Fibroblast of lung (primary cell): ENCODE measurements at regions not wholly inside any gene's neighbourhood (a gene's known extent, or its start where the extent isn't known, plus 50 kb on each side); places are given as distances from the start of the nearest gene placed in this dataset.

ENCODE experiments used
- EZH2 ChIP-seq: IDR thresholded peaks from 2 replicates; pipeline ENCODE4 v1.5.1; 2012; ENCODE audit warnings: low read length, control low read depth, mild to moderate bottlenecking; ENCODE audit errors: missing control alignments
- TF ChIP-seq, protein P1 (sequence below), 2 donors: IDR thresholded peaks in 1 of 2; conservative IDR thresholded peaks in 1 of 2; 1 replicate in 1 of 2; 2 replicates in 1 of 2; pipeline ENCODE4 v1.5.1; 2011 to 2012; ENCODE audit warnings: low read length in 2 of 2, control low read depth in 1 of 2, inconsistent platforms in 1 of 2, low read depth in 1 of 2, mild to moderate bottlenecking in 1 of 2

DNA sequence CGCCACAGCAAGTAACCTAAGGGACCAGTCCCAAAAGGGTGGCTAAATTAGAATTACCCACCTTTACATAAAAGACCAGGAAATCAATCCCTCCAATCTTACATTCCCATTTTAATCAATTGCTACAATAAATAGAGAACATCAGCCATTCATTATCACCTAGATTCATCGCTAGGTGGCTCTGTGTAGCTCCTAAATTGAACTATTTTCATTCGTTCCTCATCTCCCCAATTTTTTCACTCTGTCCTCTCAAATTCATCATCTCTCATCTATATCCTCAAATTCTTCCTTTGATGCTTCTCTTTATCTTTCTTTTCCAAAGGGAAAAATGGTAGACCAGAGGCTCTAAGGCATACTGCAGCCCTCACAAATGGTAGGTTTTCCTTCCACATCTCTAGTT, 108.2 kb upstream of the TNC start:
- TF ChIP-seq, protein P1, sequence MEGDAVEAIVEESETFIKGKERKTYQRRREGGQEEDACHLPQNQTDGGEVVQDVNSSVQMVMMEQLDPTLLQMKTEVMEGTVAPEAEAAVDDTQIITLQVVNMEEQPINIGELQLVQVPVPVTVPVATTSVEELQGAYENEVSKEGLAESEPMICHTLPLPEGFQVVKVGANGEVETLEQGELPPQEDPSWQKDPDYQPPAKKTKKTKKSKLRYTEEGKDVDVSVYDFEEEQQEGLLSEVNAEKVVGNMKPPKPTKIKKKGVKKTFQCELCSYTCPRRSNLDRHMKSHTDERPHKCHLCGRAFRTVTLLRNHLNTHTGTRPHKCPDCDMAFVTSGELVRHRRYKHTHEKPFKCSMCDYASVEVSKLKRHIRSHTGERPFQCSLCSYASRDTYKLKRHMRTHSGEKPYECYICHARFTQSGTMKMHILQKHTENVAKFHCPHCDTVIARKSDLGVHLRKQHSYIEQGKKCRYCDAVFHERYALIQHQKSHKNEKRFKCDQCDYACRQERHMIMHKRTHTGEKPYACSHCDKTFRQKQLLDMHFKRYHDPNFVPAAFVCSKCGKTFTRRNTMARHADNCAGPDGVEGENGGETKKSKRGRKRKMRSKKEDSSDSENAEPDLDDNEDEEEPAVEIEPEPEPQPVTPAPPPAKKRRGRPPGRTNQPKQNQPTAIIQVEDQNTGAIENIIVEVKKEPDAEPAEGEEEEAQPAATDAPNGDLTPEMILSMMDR (conservative IDR thresholded peaks at IDR 0.05 in 1 of 2, IDR thresholded peaks at IDR 0.05 in 1 of 2; ENCODE audit: low read depth in 1 of 2, low read length in 2 of 2) = no peak
- TF ChIP-seq EZH2 = no peak
